ENCODE measurements at regions not wholly inside any gene's neighbourhood (a gene's known extent, or its start where the extent isn't known, plus 50 kb on each side); places are given as distances from the start of the nearest gene placed in this dataset.

DNA sequence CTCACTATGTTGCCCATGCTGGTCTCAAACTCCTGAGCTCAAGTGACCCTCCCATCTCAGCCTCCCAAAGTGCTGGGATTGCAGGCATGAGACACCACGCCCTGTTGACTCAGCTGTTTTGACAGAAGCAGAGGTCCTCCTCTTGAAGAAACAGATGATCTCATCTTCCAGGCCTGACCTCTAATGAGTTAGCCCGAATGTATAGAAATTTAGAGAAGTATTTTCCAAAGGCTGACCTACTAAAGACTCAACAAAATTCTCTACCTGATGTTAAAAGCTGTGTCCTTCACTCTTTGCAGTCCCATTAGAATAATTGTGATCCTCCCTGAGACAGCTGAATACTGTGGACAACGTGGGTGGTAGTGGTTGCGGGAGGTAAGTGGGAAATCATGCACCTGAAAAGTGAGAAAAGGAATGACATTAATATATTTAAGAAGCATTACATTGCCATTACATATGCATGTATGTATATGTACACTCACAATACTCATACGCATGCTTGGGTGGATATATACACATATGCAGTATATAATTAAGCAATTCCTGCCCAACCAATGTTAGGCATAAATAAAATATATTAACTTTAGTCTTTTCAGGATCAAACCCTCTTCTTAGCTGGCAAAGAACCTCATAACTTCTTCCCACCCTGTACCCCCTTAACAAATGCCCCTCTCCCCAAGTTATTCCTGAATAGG, 204.6 kb upstream of the NR2F2 start:
- Histone ChIP-seq H3K36me3 (no peaks in the 10 kb centered on the region), H3K27ac (no peak overlapping the region), H3K4me3 (no peak overlapping the region), H3K4me1 (ENCODE audit: low read depth) (peaks cover 19% of the 10 kb centered on the region), H3K9me3 (ENCODE audit: low read depth) (no peaks in the 10 kb centered on the region), H3K27me3 (peaks cover 3% of the 10 kb centered on the region)
- no peak for DNase-seq (ENCODE audit: low read depth in 1 of 2, low spot score in 1 of 2)
- TF ChIP-seq, protein P1, sequence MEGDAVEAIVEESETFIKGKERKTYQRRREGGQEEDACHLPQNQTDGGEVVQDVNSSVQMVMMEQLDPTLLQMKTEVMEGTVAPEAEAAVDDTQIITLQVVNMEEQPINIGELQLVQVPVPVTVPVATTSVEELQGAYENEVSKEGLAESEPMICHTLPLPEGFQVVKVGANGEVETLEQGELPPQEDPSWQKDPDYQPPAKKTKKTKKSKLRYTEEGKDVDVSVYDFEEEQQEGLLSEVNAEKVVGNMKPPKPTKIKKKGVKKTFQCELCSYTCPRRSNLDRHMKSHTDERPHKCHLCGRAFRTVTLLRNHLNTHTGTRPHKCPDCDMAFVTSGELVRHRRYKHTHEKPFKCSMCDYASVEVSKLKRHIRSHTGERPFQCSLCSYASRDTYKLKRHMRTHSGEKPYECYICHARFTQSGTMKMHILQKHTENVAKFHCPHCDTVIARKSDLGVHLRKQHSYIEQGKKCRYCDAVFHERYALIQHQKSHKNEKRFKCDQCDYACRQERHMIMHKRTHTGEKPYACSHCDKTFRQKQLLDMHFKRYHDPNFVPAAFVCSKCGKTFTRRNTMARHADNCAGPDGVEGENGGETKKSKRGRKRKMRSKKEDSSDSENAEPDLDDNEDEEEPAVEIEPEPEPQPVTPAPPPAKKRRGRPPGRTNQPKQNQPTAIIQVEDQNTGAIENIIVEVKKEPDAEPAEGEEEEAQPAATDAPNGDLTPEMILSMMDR (IDR thresholded peaks at IDR 0.05; ENCODE audit: low read depth, low read length): no peak

- TF ChIP-seq, protein P1 (IDR thresholded peaks at IDR 0.05; ENCODE audit: low read depth, low read length): no peak
- Histone ChIP-seq H3K36me3 (no peaks in the 10 kb centered on the region), H3K27ac (no peak overlapping the region), H3K9me3 (ENCODE audit: low read depth) (no peaks in the 10 kb centered on the region), H3K27me3 (peaks cover 3% of the 10 kb centered on the region), H3K4me1 (ENCODE audit: low read depth) (peaks cover 16% of the 10 kb centered on the region), H3K4me3 (no peak overlapping the region)
- DNase-seq (ENCODE audit: low read depth in 1 of 2, low spot score in 1 of 2): no peak
Measured at GRCh38 chr15:96126859-96127258, 203.6 kb upstream of the NR2F2 start.

DNA sequence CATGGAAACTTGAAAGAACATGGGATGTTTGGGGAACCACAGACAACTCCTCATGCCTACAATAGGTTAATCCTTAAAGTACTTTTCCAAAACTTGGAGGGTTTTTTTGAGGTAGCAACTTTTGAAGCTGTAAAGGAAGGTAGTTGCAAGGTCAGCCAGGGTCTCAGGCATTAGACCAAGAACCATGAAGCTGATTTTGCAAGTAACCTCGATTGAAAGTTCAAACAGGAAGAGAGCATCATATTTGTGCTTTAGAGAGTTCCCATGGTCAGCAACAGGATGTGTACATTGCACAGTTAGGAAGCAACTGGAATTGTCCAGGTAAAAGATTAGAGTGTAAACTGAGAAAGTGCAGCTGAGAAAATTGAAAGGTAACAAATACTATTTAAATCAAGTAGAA, 199.8 kb upstream of the NR2F2 start:
- TF ChIP-seq, protein P1 (IDR thresholded peaks at IDR 0.05; ENCODE audit: low read depth, low read length): no peak
- Histone ChIP-seq H3K4me3 (no peak overlapping the region), H3K27ac (no peak overlapping the region), H3K36me3 (no peaks in the 10 kb centered on the region), H3K9me3 (ENCODE audit: low read depth) (no peaks in the 10 kb centered on the region), H3K27me3 (peaks cover 3% of the 10 kb centered on the region), H3K4me1 (ENCODE audit: low read depth) (no peaks in the 10 kb centered on the region)
- DNase-seq (ENCODE audit: low read depth in 1 of 2, low spot score in 1 of 2): no peak

- Histone ChIP-seq H3K4me1 (ENCODE audit: low read depth) (no peaks in the 10 kb centered on the region), H3K27me3 (peaks cover 3% of the 10 kb centered on the region), H3K27ac (no peak overlapping the region), H3K4me3 (no peak overlapping the region), H3K9me3 (ENCODE audit: low read depth) (no peaks in the 10 kb centered on the region), H3K36me3 (no peaks in the 10 kb centered on the region)
- DNase-seq (ENCODE audit: low read depth in 1 of 2, low spot score in 1 of 2): no peak
- TF ChIP-seq, protein P1 (IDR thresholded peaks at IDR 0.05; ENCODE audit: low read depth, low read length): no peak
Measured at GRCh38 chr15:96132126-96132525, 198.4 kb upstream of the NR2F2 start.

DNA sequence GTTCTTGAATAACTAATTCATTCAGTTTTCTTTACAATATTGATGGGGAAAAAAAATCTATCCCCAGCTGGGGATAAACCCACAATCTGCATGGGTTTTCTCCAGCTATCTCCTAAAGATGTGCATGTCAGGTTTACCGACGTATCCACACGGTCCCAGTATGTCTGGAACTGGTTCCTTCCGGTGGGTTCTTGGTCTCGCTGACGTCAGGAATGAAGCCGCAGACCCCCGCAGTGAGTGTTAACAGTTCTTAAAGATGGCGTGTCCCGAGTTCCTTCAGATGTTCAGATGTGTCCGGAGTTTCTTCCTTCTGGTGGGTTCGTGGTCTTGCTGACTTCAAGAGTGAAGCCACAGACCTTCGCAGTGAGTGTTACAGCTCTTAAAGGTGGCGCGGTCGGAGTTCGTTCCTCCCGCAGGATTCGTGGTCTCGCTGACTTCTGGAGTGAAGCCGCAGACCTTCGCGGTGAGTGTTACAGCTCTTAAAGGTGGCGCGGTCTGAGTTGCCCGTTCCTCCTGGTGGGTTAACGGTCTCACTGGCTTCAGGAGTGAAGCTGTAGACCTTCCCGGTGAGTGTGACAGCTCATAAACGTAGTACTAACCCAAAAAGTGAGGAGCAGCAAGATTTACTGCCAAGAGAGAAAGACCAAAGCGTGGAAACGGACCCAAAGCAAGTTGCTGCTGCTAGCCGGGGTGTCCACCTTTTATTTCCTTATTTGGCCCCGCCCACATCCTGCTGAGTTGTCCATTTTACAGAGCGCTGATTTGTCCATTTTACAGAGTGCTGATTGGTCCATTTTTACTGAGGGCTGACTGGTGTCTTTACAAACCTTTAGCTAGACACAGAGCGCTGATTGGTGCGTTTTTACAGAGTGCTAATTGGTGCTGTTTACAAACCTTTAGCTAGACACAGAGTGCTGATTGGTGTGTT, 195.1 kb upstream of the NR2F2 start:
- DNase-seq (ENCODE audit: low read depth in 1 of 2, low spot score in 1 of 2): no peak
- TF ChIP-seq, protein P1 (IDR thresholded peaks at IDR 0.05; ENCODE audit: low read depth, low read length): no peak
- Histone ChIP-seq H3K27ac (no peak overlapping the region), H3K4me3 (no peak overlapping the region), H3K4me1 (ENCODE audit: low read depth) (no peaks in the 10 kb centered on the region), H3K27me3 (no peaks in the 10 kb centered on the region), H3K36me3 (no peaks in the 10 kb centered on the region), H3K9me3 (ENCODE audit: low read depth) (no peaks in the 10 kb centered on the region)

All from cardiac muscle cell (in vitro differentiated cells and primary cell).